Occipital lobe (tissue), 1 donor: ENCODE measurements at regions not wholly inside any gene's neighbourhood (a gene's known extent, or its start where the extent isn't known, plus 50 kb on each side); places are given as distances from the start of the nearest gene placed in this dataset.
"Not testable (repeated sequence)": the region's sequence is repeated elsewhere in the genome, so short reads cannot be mapped to it uniquely, and the experiment has no call there.

Experiments used
- DNase-seq: peaks from one replicate; lab custom pipeline; 2025; lab: John Stamatoyannopoulos, UW

GRCh38 chr5:4017076-4017803 lies 421.6 kb downstream of the IRX1 start:
- DNase-seq, result no peak

DNA sequence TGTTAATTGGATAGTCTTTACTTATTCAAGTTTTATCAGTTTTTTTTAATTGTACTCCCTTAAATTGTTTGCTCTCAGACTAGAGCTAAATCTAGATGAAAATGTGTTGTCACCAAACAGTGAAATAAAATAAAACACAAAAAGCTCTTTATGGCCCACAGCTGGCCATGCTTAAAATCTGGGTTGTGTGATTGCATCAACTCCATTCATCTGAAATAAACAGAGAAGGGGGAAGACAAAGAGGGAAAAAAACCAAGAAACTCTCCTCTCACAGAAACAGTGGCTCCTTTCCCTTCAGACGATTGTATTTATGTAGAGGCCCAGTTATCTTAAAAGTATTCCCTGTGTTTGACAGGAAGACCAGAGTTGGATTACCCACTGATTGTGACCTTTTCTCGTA lies 422.4 kb downstream of the IRX1 start:
- DNase-seq, result no peak

GRCh38 chr5:4019009-4019769 lies 423.6 kb downstream of the IRX1 start:
- DNase-seq, result no peak

- no peak for DNase-seq
Measured at GRCh38 chr5:4019841-4020240, 424.2 kb downstream of the IRX1 start.

DNA sequence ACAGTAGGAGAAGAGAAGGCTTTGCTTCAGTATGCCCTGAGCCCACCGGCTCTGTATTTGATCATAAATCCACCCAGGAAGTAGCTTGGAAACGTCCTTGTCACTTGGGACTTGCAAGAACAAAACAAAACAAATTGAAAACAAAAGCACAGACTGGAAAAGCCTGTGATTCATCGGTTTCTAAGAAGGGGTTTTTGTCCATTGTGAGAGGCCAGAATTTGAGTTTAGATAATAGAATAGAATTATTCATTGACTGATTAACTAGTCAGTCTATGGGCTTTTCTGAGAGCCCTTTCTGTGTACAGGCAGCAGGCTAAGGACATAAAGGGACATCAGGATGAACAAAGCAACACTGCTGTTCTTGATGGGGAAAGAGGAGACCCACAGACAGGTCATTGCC lies 424.8 kb downstream of the IRX1 start:
- no peak for DNase-seq

GRCh38 chr5:4022056-4022670 lies 426.5 kb downstream of the IRX1 start:
- DNase-seq, result no peak

- no peak for DNase-seq
Measured at GRCh38 chr5:4023091-4023752, 427.6 kb downstream of the IRX1 start.

- no peak for DNase-seq
Measured at GRCh38 chr5:4023753-4024335, 428.2 kb downstream of the IRX1 start.

GRCh38 chr5:4027088-4027734 lies 431.6 kb downstream of the IRX1 start:
- no peak for DNase-seq

GRCh38 chr5:4028384-4028783 lies 432.8 kb downstream of the IRX1 start:
- DNase-seq, result no peak

DNA sequence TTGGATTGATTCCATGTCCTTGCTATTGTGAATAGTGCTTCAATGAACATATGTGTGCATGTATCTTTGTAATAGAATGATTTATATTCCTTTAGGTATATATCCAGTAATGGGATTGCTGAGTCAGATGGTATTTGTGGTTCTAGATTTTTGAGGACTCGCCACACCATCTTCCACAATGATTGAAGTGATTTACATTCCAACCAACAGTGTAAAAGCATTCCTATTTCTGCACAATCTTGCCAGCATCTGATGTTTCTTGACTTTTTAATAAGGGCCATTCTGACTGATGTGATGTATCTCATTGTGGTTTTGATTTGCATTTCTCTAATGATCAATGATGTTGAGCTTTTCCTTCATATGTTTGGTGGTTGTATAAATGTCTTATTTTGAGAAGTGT lies 437.9 kb downstream of the IRX1 start:
- DNase-seq, result not testable (repeated sequence)

DNA sequence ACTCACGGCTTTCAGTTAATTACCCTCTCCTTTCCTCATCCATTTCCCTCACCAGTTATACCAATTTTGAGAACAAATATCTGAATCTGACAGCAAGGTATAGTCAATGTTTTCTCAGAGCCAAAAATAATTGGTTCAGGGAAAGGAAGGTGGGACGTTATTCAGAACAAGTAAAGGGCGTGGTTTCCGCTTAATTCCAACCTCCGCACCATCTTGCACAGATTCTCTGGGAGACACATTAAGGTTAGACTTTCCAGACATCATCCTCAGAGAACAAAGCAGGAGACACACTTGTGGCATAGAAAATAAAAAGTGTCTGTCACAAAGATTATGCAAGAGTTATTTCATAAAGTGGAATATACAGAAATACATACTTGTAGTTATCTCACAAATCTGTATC lies 441.2 kb downstream of the IRX1 start:
- no peak for DNase-seq

GRCh38 chr5:4038994-4039393 lies 443.4 kb downstream of the IRX1 start:
- DNase-seq, result no peak

DNA sequence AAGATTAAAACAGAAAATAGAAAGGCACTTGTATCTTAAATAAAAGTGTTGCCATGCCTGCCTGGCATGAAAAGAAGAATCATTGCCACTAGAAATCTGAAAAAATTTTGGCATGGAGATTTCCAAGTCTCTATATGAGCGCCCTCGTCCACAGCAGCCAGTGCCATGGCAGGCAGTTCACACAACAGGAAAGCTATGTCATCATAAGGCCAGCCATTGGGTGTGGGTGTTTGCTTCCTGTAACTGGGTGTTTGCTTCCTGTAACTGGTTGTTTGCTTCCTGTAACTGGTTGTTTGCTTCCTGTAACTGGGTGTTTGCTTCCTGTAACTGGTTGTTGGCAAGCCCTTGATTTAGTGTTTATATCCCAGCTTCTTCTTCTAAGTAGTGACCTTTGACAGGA lies 446.7 kb downstream of the IRX1 start:
- no peak for DNase-seq

DNA sequence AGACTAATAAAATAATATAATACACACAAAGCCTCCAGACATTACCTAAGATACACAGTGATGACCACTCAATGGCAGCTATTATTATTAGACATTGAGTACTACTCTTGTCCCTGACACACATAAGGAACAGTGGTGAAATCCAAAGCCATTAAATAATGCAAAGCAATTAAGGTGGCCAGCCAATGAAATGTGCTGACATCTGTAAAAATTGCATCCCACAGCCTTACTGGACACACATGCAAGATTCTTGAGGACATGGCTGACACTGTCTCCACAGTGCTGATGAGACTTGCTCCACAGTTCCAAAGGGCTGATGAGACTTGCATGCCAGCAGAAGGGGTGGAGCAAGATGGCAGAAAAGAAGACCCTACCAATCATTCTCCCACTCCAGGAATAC lies 447.5 kb downstream of the IRX1 start:
- no peak for DNase-seq

DNA sequence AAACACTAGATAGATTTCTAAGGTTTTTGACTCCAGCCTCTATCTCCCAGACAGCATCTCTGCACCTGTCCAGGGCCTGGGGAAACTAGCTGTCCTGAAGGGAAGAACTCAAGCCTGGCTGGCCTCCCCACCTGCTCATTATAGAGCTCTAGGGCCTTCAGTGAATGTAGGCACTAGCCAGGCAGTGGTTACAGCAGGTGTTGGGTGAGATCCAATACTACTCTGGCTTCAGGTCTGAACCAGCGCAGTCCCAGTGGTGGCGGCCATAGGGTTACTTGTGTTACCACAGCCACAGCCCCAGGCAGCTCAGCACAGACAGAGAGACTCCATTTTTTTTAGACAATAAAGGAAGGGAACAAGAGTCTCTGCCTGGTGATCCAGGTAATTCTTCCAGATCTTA lies 449.2 kb downstream of the IRX1 start:
- DNase-seq, result no peak

DNA sequence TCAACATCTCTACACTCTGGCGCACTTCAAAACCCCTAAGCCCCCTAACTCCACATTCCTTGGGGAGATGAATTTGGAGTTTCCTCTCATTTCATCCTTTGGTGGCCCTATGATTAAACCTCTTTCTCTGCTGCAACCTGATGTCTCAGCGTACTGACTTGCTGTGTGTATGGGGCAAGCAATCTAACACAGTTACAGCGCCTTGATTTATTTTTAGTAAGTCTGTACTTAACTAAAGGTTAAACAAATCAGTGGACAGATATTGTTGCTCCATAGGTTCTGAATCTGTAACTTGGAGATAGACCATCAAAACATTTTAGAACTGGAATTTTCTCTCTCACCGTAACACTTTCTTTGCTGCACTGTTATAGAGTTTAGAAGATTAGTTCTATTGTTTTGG lies 452.8 kb downstream of the IRX1 start:
- no peak for DNase-seq

DNA sequence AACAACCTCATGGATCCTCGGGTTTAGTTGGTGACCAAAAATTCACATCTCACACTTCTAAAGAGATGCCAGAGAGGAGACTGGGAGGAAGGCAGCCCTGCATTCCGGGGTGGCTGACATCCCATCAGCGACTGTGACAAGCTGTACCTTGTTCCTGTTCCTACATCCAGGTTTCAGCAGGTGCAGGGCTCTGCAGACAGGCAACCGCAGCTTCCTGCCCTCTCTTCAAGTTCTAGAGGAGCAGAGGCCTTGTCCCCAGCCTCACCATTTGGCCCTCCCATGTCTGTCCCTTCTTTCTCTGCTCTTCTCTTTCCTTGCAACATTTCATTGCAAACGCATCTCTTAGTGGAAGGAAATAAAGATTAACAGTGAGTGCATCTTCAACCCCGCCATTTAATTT lies 454.6 kb downstream of the IRX1 start:
- no peak for DNase-seq

DNA sequence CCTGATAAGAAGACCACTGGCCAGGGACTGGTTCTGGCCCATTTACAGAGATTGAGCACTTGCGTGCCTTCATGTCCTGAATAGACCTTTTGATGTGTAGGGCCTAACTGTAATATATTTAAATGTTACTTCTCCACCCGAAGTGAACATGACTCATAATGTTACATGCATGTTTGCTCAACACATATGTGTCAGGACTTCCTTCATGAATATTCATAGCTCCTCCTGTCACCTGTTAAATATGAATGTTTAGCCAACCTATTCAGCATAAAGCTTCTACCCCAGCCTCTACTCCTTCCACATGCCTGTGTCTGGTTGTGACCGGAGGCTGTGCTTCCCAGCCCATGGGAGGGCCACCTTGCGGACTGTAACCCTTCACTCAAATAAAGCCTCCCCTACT lies 457.5 kb downstream of the IRX1 start:
- DNase-seq, result no peak

- DNase-seq, result no peak
Measured at GRCh38 chr5:4054092-4054491, 458.5 kb downstream of the IRX1 start.

DNA sequence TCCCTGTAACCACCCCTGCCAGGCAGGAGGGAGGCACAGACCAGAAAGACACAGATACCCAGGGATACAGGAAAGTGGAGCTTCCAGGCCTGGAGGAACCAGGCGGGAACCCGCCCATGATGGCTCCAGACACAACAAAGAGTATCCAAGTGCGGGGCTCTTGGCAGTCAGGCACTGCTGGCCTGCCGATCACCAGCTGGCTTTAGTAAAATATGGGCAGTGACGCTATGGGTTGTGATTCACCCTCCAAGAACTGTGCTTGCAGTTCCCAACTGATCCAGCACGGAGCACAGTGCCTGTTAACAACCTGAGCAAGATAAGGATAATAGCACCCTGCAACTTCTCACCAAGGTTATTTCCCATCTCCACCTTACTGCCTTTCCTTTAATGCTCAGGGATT lies 463.3 kb downstream of the IRX1 start:
- no peak for DNase-seq
